PC-9 (cell line): ENCODE measurements at regions not wholly inside any gene's neighbourhood (a gene's known extent, or its start where the extent isn't known, plus 50 kb on each side); places are given as distances from the start of the nearest gene placed in this dataset.

ENCODE experiments used
- BruUV-seq: library from RNA; stranded (reverse); fragments of 400-500 nt; replicated peaks from 2 replicates; lab custom pipeline; 2021; lab: Mats Ljungman, UMichigan
- CTCF ChIA-PET: fragments of 300-600 bp; sonication (Branson Sonifier 250); formaldehyde crosslinking; loops from one replicate; lab custom pipeline; 2022; ENCODE audit warnings: antibody characterized with exemption; lab: Charles Lee
- POLR2A ChIA-PET: fragments of 300-600 bp; sonication (Branson Sonifier 250); formaldehyde crosslinking; loops from one replicate; lab custom pipeline; 2022; ENCODE audit warnings: antibody characterized with exemption; ENCODE audit not compliant: unreplicated experiment; lab: Charles Lee
- DNase-seq, 2 experiments: peaks; one replicate each; pipeline versions ENCODE4 v3.0.0 to v3.0.0-alpha.2; 2015 to 2022; ENCODE audit warnings: mixed read lengths in 1 of 2
- H2AFZ ChIP-seq: fragments of 200-600 bp; sonication (generic); 2 replicates; pipeline ENCODE4 v1.8.1; 2017; ENCODE audit warnings: antibody characterized with exemption
- H3F3A ChIP-seq: fragments of 200-600 bp; sonication (generic); 2 replicates; pipeline ENCODE4 v1.8.1; 2017; ENCODE audit warnings: antibody characterized with exemption, mild to moderate bottlenecking, low read depth; ENCODE audit not compliant: insufficient read depth
- H3K27ac ChIP-seq: fragments of 200-600 bp; sonication (generic); 2 replicates; pipeline ENCODE4 v1.6.1; 2016; ENCODE audit warnings: mixed run types
- H3K27me3 ChIP-seq: fragments of 200-600 bp; sonication (generic); 2 replicates; pipeline ENCODE4 v1.6.1; 2016; ENCODE audit warnings: low read depth, mixed run types; ENCODE audit not compliant: insufficient read depth
- H3K36me3 ChIP-seq: fragments of 200-600 bp; sonication (generic); 2 replicates; pipeline ENCODE4 v1.6.1; 2016; ENCODE audit warnings: low read depth, mixed run types
- H3K4me1 ChIP-seq: fragments of 200-600 bp; sonication (generic); replicated peaks from 2 replicates; pipeline ENCODE4 v1.6.1; 2016; ENCODE audit warnings: mixed run types; ENCODE audit not compliant: insufficient read depth
- H3K4me2 ChIP-seq: fragments of 200-600 bp; sonication (generic); 2 replicates; pipeline ENCODE4 v1.6.1; 2017; ENCODE audit warnings: mixed run types
- H3K4me3 ChIP-seq: fragments of 200-600 bp; sonication (generic); 2 replicates; pipeline ENCODE4 v1.6.1; 2016; ENCODE audit warnings: mixed run types
- H3K79me2 ChIP-seq: fragments of 200-600 bp; sonication (generic); 2 replicates; pipeline ENCODE4 v1.6.1; 2017; ENCODE audit warnings: low read depth, mixed run types
- H3K9me2 ChIP-seq: fragments of 200-600 bp; sonication (generic); 2 replicates; pipeline ENCODE4 v1.8.1; 2017; ENCODE audit warnings: mild to moderate bottlenecking; ENCODE audit not compliant: insufficient read depth
- H3K9me3 ChIP-seq: fragments of 200-600 bp; sonication (generic); 2 replicates; pipeline ENCODE4 v1.8.1; 2016; ENCODE audit warnings: low read depth; ENCODE audit not compliant: insufficient read depth
- H4K20me1 ChIP-seq: fragments of 200-600 bp; sonication (generic); 2 replicates; pipeline ENCODE4 v1.8.1; 2017; ENCODE audit not compliant: insufficient read depth
- CTCF ChIP-seq: fragments of 200-600 bp; sonication (generic); conservative IDR thresholded peaks from 2 replicates; pipeline ENCODE4 v1.6.1; 2017; ENCODE audit warnings: mixed run types, antibody characterized with exemption, mild to moderate bottlenecking, moderate library complexity
- EZH2 ChIP-seq: fragments of 200-600 bp; sonication (generic); IDR thresholded peaks from 2 replicates; pipeline ENCODE4 v1.8.0; 2017; ENCODE audit warnings: antibody characterized with exemption, low read depth
- intact Hi-C: fragments of 100-400 bp; cut with micrococcal nuclease; formaldehyde crosslinking; loops from one replicate; pipeline ENCODE4 v1.10.0; 2022; ENCODE audit not compliant: unreplicated experiment

DNA sequence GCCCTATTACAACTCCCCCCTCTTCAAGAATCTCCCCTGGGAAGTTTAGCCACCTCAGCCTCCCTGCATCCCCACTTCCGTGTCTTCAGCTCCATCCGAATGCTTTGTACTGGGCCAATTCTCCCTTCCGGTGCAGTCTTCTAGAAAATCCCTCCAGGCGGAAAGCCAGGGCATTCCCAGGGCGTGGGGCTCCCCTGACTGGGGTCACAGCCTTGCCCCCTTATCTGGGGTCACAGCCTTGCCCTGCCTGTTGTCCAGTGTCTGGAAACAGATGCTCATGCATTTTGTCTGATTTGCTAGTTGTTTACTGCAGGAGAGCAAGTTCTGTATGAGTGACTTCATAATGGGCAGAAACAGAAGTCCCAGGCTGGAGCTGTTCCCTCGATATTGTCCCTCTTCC is 112.5 kb upstream of the TCERG1L start:
- no peak for DNase-seq
- no peak overlapping the region for H2AFZ ChIP-seq
- intact Hi-C loops: no loop called here
- H3K4me2 ChIP-seq: no peak overlapping the region
- H3K27me3 ChIP-seq: peaks cover 44% of the 10 kb centered on the region
- no peak overlapping the region for H3K4me3 ChIP-seq
- H3K79me2 ChIP-seq: no peaks in the 10 kb centered on the region
- H3K9me3 ChIP-seq: no peaks in the 10 kb centered on the region
- ChIA-PET CTCF (no interaction called here), POLR2A (no interaction called here)
- no peak overlapping the region for H3K27ac ChIP-seq
- H3F3A ChIP-seq: no peaks in the 10 kb centered on the region
- H3K36me3 ChIP-seq: no peaks in the 10 kb centered on the region
- BruUV-seq: no TSS peak
- H3K9me2 ChIP-seq: no peaks in the 10 kb centered on the region
- TF ChIP-seq EZH2 (no peak), CTCF (no peak)
- no peaks in the 10 kb centered on the region for H4K20me1 ChIP-seq
- H3K4me1 ChIP-seq: no peaks in the 10 kb centered on the region

DNA sequence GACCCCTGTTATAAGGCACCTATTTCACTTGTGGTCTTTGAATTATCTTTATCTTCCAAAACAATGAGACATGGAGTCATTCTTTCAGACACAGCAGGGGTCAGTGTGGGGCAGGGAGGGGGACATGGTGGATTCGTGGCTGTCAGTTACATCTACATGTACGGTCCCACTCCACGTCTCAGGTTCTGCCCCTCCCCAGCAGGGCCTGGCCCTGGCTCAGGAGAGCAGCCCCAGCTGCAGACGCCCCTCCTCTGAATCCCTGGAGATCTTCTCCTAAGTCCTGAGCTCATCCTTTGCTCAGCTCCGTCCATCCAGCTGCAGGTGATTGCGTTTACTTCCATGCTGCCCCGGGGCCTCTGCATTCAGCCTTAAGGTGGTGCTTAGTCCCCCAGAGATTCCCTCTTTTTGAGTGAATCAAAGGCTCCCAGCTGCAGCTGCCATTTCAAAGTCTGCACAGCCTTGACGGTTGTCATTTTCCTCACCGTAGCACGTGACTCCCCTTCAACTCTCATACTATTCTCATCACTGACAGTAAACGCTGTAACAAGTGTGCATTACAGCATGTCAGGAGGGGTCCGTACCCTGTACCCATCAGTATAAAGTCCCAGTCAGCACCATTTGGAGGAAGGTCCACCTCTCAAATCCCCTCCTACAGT is 113.4 kb upstream of the TCERG1L start:
- H3K9me3 ChIP-seq: no peaks in the 10 kb centered on the region
- H3F3A ChIP-seq: no peaks in the 10 kb centered on the region
- no peaks in the 10 kb centered on the region for H3K4me1 ChIP-seq
- ChIA-PET POLR2A (no interaction called here), CTCF (no interaction called here)
- no peak overlapping the region for H2AFZ ChIP-seq
- H4K20me1 ChIP-seq: no peaks in the 10 kb centered on the region
- H3K4me3 ChIP-seq: no peak overlapping the region
- no peak overlapping the region for H3K27ac ChIP-seq
- intact Hi-C loops: no loop called here
- no peaks in the 10 kb centered on the region for H3K9me2 ChIP-seq
- no peak for DNase-seq
- H3K79me2 ChIP-seq: no peaks in the 10 kb centered on the region
- peaks cover 53% of the 10 kb centered on the region for H3K27me3 ChIP-seq
- TF ChIP-seq CTCF (no peak), EZH2 (no peak)
- BruUV-seq: no TSS peak
- no peak overlapping the region for H3K4me2 ChIP-seq
- H3K36me3 ChIP-seq: no peaks in the 10 kb centered on the region

GRCh38 chr10:131425752-131426533 is 114.4 kb upstream of the TCERG1L start:
- Histone ChIP-seq H3K9me3 (no peaks in the 10 kb centered on the region), H3K27ac (no peak overlapping the region), H3K79me2 (no peaks in the 10 kb centered on the region), H3K36me3 (no peaks in the 10 kb centered on the region), H2AFZ (no peak overlapping the region), H3K9me2 (no peaks in the 10 kb centered on the region), H3K4me1 (no peaks in the 10 kb centered on the region), H3K4me3 (no peak overlapping the region), H3F3A (no peaks in the 10 kb centered on the region), H4K20me1 (no peaks in the 10 kb centered on the region), H3K4me2 (no peak overlapping the region), H3K27me3 (peaks cover 63% of the 10 kb centered on the region)
- POLR2A ChIA-PET: no interaction called here
- no TSS peak for BruUV-seq
- DNase-seq: no peak
- TF ChIP-seq CTCF (no peak), EZH2 (no peak)
- intact Hi-C loops: no loop called here
- CTCF ChIA-PET: no interaction called here
